Muscle layer of duodenum (tissue), 2 donors: ENCODE measurements at regions not wholly inside any gene's neighbourhood (a gene's known extent, or its start where the extent isn't known, plus 50 kb on each side); places are given as distances from the start of the nearest gene placed in this dataset.
"Not testable (repeated sequence)": the region's sequence is repeated elsewhere in the genome, so short reads cannot be mapped to it uniquely, and the experiment has no call there.

Source experiments
- H3K27ac ChIP-seq: one replicate; pipeline ENCODE4 v1.7.0; 2013; ENCODE audit warnings: mild to moderate bottlenecking, low read length
- H3K27me3 ChIP-seq: one replicate; pipeline ENCODE4 v1.7.0; 2013; ENCODE audit warnings: low read depth, mild to moderate bottlenecking, control low read depth, low read length
- H3K36me3 ChIP-seq, 2 donors: one replicate each; pipeline ENCODE4 v1.7.0; 2013; ENCODE audit warnings: low read length in 2 of 2, control low read depth in 1 of 2, mild to moderate bottlenecking in 1 of 2; ENCODE audit not compliant: insufficient read depth in 2 of 2, control insufficient read depth in 1 of 2
- H3K4me1 ChIP-seq, 2 donors: one replicate each; pipeline ENCODE4 v1.7.0; 2013; ENCODE audit warnings: low read length in 2 of 2, mild to moderate bottlenecking in 2 of 2, control low read depth in 1 of 2, moderate library complexity in 1 of 2; ENCODE audit not compliant: insufficient read depth in 2 of 2, control insufficient read depth in 1 of 2
- H3K4me3 ChIP-seq, 2 donors: one replicate each; pipeline ENCODE4 v1.7.0; 2013; ENCODE audit warnings: low read length in 2 of 2, low read depth in 1 of 2, mild to moderate bottlenecking in 1 of 2
- H3K9me3 ChIP-seq, 2 donors: one replicate each; pipeline ENCODE4 v1.7.0; 2013; ENCODE audit warnings: low read length in 2 of 2, control low read depth in 1 of 2, mild to moderate bottlenecking in 1 of 2; ENCODE audit not compliant: control insufficient read depth in 1 of 2
- donor health status: healthy.

DNA sequence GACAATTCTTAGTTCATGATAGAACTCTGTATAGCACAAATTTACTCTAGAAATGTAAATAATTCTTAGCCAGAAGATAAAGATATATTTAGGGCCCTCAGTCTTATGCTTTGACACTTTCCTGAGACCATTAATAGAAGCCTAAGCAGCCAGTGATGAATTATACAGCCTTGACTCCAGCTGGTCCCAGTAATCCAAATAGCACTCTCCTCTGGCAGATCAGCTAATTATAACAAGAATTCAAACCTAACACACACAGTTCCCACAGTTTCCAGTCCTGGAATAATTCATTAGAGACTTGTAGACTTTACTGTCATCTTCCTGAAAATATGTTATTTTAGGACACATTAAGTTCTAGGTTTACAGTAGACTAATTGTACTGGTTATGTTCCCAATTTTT lies 50.4 kb downstream of the SHOC1 start:
- H3K9me3 ChIP-seq: no peaks in the 10 kb centered on the region
- H3K4me3 ChIP-seq: no peak overlapping the region
- H3K4me1 ChIP-seq: peaks cover 0 to 15% of the 10 kb centered on the region in 2 donors
- no peaks in the 10 kb centered on the region for H3K36me3 ChIP-seq
- no peaks in the 10 kb centered on the region for H3K27me3 ChIP-seq
- H3K27ac ChIP-seq: peak overlapping the region; percentile 5

- Histone ChIP-seq H3K36me3 (no peaks in the 10 kb centered on the region), H3K4me3 (no peak overlapping the region), H3K27me3 (no peaks in the 10 kb centered on the region), H3K27ac (no peak overlapping the region), H3K4me1 (peaks cover 0 to 15% of the 10 kb centered on the region in 2 donors), H3K9me3 (no peaks in the 10 kb centered on the region)
Measured at GRCh38 chr9:111743275-111743674, 51.5 kb downstream of the SHOC1 start.

DNA sequence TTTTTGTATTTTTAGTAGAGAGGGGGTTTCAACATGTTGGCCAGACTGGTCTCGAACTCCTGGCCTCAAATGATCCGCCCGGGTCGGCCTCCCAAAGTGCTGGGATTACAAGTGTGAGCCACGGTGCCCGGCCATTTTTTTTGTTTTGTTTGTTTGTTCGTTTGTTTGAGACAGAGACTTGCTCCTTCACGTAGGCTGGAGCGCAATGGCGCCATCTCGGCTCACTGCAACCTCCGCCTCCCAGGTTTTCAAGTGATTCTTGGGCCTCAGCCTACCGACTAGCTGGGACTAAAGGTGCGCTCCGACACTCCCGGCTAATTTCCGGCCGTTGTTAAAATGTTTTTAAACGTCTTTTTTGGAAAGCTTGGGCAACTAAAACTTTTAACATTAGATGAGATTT lies 54.0 kb downstream of the SHOC1 start:
- H3K27ac ChIP-seq: no peak overlapping the region
- no peak overlapping the region for H3K4me3 ChIP-seq
- H3K36me3 ChIP-seq: no peaks in the 10 kb centered on the region
- no peaks in the 10 kb centered on the region for H3K27me3 ChIP-seq
- H3K9me3 ChIP-seq: no peaks in the 10 kb centered on the region
- peaks cover 0 to 15% of the 10 kb centered on the region in 2 donors for H3K4me1 ChIP-seq

DNA sequence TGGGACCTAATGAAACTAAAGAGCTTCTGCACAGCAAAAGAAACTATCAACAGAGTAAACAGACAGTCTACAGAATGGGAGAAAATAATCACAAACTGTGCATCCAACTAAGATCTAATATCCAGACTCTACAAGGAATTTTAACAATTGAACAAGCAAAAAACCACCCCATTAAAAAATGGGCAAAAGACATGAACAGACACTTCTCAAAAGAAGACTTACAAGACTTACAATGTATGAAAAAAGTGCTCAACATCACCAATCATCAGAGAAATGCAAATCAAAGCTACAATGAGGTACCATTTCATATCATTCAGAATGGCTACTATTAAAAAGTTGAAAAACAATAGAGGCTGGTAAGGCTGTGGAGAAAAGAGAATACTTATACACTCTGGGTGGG lies 58.0 kb downstream of the SHOC1 start:
- Histone ChIP-seq H3K27ac (no peak overlapping the region), H3K9me3 (no peaks in the 10 kb centered on the region), H3K4me1 (no peaks in the 10 kb centered on the region), H3K4me3 (no peak overlapping the region), H3K36me3 (no peaks in the 10 kb centered on the region), H3K27me3 (no peaks in the 10 kb centered on the region)

GRCh38 chr9:111735344-111735743 lies 59.4 kb downstream of the SHOC1 start:
- H3K27me3 ChIP-seq, H3K27ac ChIP-seq, H3K36me3 ChIP-seq, H3K4me3 ChIP-seq, H3K4me1 ChIP-seq, H3K9me3 ChIP-seq: not testable (repeated sequence)

- no peak overlapping the region for H3K4me3 ChIP-seq
- no peaks in the 10 kb centered on the region for H3K4me1 ChIP-seq
- H3K9me3 ChIP-seq: no peaks in the 10 kb centered on the region
- H3K27ac ChIP-seq: no peak overlapping the region
- H3K27me3 ChIP-seq: no peaks in the 10 kb centered on the region
- peaks cover 0 to 4% of the 10 kb centered on the region in 2 donors for H3K36me3 ChIP-seq
Measured at GRCh38 chr9:111731928-111732327, 62.8 kb downstream of the SHOC1 start.

DNA sequence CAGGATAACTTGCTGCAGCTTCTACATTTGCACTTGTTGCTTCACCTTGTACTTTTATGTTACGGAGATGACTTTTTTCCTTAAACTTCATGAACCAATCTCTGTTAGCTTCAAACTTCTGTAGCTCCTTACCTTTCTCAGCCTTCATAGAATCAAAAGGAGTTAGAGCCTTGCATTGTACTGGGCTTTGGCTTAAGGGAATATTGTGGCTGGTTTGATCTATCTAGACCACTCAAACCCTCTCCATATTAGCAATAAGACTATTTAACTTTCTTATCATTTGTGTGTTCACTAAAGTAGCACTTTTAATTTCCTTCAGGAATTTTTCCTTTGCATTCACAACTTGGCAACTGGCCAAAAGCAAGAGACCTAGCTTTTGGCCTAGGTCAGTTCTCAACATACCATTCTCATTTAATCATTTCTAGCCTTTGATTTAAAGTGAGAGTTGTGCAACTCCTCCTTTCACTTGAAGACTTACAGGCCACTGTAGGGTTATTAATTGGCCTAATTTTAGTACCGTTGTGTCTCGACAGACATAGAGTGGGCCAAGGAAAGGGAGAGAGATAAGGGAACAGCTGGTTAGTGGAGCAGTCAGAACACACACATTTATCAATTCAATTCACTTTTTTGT lies 63.7 kb downstream of the SHOC1 start:
- Histone ChIP-seq H3K36me3 (peaks cover 0 to 4% of the 10 kb centered on the region in 2 donors), H3K27ac (no peak overlapping the region), H3K4me1 (no peaks in the 10 kb centered on the region), H3K9me3 (no peaks in the 10 kb centered on the region), H3K4me3 (no peak overlapping the region), H3K27me3 (no peaks in the 10 kb centered on the region)

DNA sequence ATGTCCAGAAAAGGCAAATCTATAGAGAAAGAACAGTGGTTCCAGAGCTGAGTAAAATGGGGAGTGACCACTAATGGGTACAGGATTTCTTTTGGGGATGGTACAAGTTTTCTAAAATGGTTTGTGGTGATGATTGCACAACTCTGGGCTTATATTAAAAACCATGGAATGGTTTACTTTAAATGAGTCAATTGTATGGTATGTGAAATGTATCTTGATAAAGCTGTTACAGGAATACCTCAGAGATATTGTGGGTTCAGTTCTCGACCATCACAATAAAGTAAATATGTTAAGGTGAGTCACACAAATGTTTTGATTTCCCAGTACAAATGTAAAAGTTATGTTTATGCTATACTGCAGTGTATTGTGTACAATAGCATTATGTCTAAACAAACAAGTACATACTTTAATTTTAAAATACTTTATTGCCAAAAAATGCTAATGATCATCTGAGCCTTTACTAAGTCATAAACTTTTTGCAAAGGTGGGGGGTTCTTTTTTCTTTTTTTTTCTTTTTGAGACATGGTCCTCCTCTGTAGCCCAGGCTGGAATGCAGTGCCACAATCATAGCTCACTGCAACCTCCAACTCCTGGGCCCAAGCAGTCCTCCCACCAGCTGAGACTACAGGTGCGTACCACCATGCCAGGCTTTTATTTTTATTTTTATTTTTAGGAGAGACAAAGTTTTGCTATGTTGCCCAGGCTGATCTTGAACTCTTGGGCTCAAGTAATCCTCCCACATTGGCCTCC lies 65.9 kb downstream of the SHOC1 start:
- H3K9me3 ChIP-seq: no peaks in the 10 kb centered on the region
- peaks cover 0 to 4% of the 10 kb centered on the region in 2 donors for H3K36me3 ChIP-seq
- no peaks in the 10 kb centered on the region for H3K4me1 ChIP-seq
- no peak overlapping the region for H3K27ac ChIP-seq
- no peak overlapping the region for H3K4me3 ChIP-seq
- H3K27me3 ChIP-seq: no peaks in the 10 kb centered on the region

GRCh38 chr9:111728143-111728542 lies 66.6 kb downstream of the SHOC1 start:
- H3K27ac ChIP-seq: no peak overlapping the region
- no peaks in the 10 kb centered on the region for H3K4me1 ChIP-seq
- H3K27me3 ChIP-seq: no peaks in the 10 kb centered on the region
- no peak overlapping the region for H3K4me3 ChIP-seq
- peaks cover 0 to 4% of the 10 kb centered on the region in 2 donors for H3K36me3 ChIP-seq
- H3K9me3 ChIP-seq: no peaks in the 10 kb centered on the region

GRCh38 chr9:111726949-111727348 lies 65.5 kb downstream of the GNG10 start:
- no peaks in the 10 kb centered on the region for H3K27me3 ChIP-seq
- H3K36me3 ChIP-seq: peaks cover 0 to 4% of the 10 kb centered on the region in 2 donors
- H3K9me3 ChIP-seq: no peaks in the 10 kb centered on the region

DNA sequence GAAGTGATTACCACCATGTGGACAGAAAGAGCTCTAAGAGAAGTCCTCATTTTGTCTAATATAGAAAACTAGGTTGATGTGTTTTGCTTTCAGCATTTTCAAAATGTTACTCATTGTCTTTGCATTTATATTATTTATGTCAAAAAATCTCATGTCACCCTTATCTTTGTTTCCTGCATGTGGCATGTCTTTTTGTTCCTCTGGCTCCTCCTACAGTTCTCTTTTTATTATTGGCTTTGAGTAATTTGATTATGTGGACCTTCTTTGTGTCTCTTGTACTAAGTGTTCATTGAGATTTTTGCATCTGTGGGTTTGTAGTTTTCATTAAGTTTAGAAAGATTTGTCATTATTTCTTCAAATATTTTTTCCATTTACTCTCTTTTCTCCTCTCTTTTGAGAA lies 58.8 kb downstream of the GNG10 start:
- H3K4me3 ChIP-seq: no peak overlapping the region
- H3K36me3 ChIP-seq: no peaks in the 10 kb centered on the region
- H3K27me3 ChIP-seq: no peaks in the 10 kb centered on the region
- H3K27ac ChIP-seq: no peak overlapping the region
- no peaks in the 10 kb centered on the region for H3K4me1 ChIP-seq
- no peaks in the 10 kb centered on the region for H3K9me3 ChIP-seq

More at GRCh38 chr9:111726949-111727348, 65.5 kb downstream of the GNG10 start:
- Histone ChIP-seq H3K4me3 (no peak overlapping the region), H3K27ac (no peak overlapping the region), H3K4me1 (no peaks in the 10 kb centered on the region)
